DMS79 treated with DMSO at 0.1 percent for 48 hours (cell line): ENCODE measurements at regions not wholly inside any gene's neighbourhood (a gene's known extent, or its start where the extent isn't known, plus 50 kb on each side); places are given as distances from the start of the nearest gene placed in this dataset.
"Not testable (repeated sequence)": the region's sequence is repeated elsewhere in the genome, so short reads cannot be mapped to it uniquely, and the experiment has no call there.

Experiments used
- DNase-seq: peaks from one replicate; lab custom pipeline; 2025; lab: John Stamatoyannopoulos, UW

DNA sequence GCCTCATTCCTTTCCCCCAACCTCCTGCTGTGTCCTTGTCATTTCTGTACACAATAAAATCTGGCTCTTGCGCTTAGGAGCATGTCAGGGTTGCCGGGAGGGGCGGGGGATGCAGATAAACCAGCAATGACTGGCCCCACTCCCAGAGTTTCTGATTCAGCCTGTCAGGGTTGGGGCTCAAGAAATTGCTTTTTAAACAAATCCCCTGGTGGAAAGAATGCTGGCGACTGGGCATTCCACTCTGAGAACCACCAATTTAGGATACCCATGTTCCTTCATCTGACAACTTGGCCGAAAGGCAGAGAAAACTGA, 376.4 kb downstream of the TCERG1L start:
- DNase-seq = no peak

DNA sequence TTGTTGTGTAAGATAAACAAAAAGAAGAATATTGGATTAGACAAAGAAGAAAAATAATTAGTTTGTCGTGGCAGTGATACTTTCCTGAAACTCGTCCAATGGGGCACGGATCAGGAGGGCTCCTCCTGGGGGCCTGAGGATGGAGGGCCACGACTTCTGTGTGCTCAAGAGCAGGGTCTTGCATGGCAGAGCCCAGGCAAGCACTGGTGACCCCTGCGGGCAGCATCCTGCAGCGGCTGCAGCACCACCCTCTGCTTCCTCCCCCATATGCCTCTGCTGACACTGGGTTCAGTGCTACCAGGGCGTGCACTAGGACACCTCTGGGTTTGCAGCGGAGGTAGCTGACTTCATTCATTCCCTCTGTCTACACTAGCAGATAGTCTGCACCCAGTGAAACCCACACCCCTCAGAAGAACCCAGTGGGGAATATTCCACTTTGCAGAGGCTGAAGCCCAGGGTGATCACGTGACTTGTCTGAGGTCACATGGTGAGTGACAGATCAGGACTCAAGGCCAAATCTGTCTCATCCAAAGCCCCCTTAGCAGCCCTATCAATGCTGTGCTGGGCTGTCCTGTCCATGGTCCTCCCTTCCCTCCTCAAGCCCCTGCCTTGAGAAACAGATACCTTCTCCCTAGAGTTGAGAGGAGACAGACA, 375.5 kb downstream of the TCERG1L start:
- DNase-seq = no peak

DNA sequence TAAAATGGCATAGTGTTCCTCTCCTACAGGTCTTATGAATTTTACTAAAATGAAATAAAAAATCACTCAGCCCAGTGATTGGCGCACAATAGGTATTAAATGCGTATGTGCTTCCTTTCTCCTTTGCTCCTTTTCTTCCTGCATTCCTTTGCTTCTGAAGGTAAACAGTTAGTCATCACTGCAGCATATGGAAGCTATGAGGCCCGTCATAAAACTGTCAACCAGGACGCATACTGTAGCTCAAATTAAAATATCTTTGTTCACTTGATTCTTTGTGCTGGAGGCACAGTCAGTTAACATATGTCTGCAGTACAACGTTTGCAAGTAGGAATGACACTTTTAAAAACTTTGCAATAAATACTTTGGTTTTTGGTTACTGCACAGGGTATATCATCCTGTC, 374.7 kb downstream of the TCERG1L start:
- no peak for DNase-seq

DNA sequence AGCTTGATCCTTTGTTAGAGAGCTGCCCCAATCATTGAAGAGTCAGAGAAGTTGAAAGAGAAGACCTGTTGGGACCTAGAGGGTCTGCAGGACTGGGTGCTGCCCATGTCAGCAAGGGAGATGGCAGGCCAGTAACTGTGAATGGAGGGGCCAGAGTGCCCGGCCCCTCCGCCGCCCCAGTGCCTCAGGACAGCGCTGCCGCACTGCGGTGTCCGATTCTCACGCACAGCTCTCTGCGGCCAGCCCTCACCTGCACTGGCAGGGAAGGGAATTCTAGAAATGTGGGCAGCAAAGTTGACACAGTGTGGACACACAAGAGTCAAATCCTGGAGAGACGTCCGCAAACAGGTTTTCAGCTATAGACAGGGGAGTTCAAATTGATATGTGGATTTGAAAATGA, 373.5 kb downstream of the TCERG1L start:
- DNase-seq = no peak

DNA sequence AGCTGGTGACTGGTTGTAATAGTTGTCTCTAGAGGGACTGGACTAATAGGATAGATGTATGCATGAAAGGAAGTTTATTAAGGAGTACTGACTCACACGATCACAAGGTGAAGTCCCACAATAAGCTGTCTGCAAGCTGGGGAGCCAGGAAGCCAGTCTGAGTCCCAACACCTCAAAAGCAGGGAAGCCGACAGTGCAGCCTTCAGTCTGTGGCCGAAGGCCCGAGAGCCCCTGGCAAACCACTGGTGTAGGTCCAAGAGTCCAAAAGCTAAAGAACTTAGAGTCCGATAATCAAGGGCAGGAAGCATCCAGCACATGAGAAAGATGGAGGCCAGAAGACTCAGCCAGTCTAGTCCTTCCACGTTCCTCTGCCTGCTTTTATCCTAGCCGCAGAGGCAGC, 372.6 kb downstream of the TCERG1L start:
- not testable (repeated sequence) for DNase-seq

DNA sequence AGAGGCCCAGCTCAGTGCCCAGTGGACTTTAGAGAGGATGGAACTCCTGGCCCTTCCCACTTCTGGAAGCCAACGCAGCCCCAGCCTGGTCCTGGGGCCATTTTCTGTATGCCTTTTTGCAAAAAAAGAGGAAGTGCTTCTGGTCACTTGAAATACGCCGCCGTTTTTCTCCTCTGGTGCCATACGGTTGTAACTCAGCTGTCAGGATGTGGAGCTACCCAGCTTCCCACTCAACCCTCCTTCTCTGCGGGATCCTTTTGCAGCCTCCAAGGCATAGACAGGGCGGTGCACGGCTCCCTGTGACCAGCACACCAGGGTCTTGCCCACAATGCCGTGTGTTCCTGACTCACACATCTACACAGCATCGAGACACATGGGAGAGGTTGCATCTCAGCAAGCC, 369.6 kb downstream of the TCERG1L start:
- no peak for DNase-seq

DNA sequence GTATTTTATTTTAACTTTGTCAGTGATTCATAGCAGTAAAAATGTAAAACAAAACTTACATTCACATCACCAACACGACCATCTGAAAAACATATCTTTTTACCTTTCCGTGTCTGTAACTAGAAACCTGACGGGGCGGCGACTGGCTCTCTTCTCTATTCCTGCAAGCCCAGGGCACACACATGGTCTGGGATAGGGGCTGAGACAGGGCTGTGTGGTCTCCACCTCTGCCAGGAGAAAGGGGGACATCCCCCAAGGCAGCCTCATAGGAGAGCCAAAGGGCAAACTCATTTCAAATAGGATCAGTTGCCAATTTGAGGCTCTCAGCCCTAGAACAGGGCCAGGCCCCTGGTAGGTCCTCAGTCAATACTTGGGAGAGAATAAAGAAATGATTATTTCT, 359.4 kb downstream of the TCERG1L start:
- DNase-seq = no peak

DNA sequence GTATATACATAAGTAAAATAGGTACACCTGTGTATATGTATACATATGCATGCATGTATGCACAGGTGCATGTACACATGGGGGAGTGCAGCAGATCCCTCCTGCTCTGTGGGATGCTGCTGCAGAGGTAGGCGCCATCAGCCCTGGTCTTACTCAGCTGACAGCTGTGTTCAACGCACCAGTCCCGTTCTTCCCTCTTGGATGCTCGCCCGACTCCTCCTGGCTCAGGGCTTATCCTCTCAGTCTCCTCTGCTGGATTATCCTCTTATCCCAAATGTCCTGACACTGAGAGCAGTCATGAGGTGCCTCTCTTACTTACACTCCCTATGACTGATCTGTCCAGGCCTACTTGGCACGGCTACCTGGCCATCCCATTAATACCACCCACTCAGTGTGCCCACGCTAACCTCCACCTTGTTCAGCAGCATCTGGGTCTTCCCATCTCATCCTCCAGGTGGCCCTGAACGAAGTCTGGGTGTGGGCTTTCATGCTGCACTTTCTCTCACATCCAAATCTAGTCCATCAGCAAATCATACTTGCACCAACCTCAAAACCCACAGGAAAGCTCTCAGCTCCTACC, 357.1 kb downstream of the TCERG1L start:
- no peak for DNase-seq

DNA sequence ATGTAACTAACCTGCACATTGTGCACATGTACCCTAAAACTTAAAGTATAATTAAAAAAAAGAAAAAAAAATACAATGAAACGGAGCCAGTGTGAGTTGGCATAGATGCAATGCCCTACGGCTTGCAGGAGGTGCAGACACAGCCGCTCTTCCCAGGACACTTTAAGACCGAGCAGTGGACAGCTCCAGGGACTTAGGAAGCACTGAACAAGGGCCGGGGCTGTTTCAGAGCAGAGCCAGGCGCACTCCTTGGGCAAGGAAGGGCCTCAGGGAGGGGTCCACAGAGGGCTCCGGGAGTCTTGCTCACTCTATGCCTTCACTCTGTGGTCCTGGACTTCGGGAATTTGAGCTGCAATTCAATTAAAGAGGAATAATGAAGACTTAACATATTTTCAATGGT, 355.3 kb downstream of the TCERG1L start:
- no peak for DNase-seq

DNA sequence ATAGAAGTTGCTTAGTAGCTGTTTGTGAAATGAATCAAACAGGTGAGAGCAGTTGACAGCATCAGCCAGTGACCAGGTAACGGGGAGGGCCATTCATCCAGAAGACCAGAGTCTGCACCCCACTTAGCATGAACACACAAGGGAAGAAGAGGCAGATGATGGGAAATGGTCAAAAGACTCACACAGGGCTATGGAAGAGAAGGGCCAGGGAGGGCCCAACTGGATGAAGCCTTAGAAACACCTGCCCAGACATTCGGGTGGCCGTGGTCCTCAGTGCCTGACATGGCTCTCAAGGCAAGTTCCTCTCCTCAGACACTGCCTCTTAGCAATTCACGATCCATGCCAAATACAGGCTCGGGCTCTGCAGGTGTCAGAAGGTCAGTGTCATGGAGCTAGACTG, 354.1 kb downstream of the TCERG1L start:
- DNase-seq = no peak

DNA sequence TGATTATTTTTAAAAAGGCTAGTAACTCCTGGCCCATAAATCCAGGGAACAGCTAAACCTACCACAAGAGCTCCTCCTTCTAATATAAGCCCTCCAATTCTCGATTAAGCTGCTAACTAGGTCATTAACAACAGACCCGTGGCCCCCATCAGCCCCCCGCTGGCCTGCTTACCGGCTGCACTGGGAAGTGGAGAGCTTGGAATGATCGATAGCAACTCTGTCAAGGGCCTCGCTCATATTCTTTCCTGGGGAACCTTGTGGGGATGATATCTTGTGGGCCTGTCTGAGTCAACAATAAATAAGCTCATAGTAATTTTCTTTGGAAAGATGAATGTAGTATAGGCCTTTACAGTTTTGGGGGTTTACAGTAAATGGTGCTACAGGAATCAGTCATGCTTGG, 353.5 kb downstream of the TCERG1L start:
- no peak for DNase-seq

DNA sequence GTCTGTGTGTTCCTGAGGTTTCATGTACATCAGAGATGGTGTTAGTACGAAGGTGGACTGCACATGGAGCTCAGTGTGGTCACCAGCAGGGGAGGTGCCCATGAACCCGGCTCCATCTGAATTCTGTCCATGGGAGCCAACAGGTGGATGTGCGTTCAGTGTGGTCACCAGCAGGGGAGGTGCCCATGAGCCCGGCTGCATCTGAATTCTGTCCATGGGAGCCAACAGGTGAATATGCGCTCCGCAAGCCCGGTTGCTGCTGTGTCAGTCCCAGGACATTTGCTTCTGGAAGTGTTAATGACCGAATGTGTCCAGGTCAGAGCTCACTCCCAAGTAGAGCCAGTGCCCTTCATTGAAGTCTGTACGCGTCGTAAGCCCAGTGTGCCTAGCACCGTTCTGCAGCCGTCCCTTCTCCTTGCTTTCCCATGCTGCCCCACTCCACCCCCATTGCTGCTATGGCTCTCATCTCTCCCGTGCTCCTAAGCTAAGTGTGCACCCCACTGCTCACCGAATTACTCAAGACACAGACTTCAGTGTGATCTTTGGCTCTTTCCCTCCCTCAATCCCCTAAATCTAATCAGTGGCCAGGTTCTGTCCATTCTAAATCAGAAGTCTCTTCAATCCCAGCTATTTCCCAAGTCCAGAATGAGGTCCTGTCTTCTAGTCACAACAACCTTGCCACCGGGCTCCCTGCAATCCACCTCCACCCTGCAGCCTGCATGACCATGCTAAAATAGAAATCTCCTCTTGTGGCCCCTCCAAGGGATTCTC, 352.4 kb downstream of the TCERG1L start:
- no peak for DNase-seq

DNA sequence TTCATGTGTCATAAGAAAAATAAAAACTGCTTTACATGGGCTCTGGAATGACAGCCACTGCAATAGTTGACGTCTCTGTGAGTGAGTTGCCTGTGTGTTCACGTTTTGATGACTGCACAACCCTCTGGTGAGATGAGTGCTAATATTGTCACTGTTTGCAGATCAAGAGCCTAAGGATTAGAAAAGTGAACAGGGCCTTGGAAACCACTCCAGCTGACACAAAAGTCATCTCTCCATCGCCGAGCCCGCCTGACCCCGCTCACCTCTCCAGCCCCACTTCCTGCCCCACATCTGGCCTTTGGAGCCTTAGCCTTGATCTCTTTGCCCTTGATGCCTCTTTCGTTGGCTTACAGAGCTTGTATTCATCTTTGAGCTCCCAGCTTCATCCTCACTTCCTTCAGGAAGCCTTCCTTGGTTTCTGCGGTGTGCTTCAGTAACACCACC, 351.7 kb downstream of the TCERG1L start:
- no peak for DNase-seq

DNA sequence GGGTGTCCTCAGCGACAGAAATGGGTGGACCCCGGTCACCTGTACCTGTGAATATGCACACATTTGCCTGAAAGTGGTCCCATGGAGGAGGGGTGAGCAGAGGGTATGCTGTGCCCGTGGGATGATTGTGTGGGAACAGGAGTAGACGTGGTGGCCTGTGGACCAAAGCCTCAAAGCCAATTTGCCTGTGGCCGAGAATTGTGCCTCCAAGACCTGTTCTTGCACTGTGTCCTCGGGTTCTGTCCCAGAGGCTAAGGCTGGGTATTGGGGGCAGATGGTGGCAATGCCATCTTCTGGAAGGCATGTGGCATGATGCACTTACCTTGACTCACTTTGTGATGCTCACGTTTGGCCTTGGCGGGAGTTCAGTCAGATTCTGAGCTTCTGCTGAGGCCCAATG, 351.0 kb downstream of the TCERG1L start:
- no peak for DNase-seq

DNA sequence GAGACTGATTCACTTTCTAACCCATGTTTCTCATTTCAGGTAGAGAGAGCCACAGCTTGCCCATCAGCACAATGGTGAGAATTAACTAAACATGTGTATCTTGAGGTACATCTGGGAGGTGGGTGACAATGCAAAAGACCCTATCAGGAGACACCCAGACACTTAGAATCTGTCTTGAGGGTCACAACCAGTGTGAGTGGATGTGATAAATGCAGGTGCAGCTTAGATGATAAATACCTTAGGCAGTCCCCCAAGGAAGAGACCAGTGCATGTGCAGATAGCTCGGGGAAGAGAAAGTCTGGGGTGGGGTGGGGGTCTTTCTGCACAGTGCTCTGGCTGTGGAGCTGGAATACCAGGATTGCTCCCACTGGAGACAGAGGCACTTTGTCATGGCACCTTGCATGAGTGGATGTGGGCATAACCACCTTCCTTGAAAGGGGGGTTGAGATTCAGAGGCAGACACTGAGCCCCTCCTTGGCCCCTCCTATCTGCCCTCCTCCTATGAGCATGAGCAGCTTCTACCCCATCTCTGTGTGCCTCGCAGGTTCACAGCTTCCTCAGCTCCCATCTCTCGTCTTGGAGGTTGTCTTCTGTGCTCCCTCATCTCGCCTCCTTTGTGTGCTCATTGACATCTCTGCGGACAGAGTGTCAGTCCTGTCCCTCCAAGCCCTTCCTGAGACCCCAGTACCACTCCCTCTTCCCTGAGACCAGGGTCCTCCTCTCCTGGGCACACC, 349.8 kb downstream of the TCERG1L start:
- DNase-seq = no peak

DNA sequence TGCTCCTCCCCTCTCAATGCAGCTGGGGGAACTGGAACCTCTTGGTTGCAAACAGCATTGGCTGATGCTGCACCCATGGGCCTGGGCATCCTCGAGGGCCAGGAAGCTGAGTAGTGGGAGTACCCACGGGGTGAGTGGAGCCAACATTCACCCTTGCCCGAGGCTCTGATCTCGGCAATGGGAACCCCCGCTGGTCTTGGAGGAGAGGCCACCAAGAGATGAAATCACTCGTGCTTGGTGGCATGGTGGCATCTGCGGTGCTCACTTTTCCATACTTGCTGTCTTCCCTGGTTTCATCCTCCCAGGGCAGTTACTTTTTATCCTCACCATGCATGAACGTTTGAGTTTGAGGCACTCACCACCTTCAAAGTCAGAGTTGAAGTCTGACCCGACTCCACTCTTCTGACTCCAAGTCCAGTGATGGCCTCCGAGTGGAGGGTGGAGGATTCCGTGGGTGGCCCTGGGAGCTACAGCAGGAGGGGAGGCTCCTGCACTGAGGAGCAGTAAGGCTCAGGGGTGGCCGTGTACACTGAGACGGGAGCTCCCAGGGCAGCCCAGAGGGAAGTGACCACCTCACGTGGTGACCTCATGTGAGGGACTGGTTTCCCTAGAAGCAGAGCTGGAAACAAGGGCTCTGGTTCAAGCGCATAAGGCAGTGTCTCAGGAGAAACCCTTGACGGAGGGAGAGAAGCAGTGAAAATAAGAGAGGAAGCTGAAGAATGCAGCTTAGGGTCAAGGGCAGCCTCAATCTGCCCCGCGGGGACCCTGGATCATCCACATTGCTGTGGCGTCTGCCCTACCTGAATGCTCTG, 349.1 kb downstream of the TCERG1L start:
- no peak for DNase-seq

DNA sequence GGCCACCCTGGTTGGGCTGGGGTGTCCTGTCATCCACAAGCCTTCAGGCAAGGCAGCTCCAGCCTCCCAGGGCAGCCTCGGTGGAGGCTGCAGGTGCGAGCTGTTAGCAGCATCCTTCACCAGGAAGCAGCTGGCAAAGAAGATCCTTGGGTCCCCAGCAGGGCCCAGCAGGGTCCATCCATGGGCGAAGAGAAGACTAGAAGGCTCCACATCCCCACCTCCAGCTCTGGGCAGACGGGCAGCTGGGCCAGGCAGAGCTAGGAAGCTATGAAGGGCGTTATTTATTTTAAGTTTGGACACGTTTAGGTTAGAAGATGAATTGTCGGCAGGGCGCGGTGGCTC, 348.5 kb downstream of the TCERG1L start:
- no peak for DNase-seq

DNA sequence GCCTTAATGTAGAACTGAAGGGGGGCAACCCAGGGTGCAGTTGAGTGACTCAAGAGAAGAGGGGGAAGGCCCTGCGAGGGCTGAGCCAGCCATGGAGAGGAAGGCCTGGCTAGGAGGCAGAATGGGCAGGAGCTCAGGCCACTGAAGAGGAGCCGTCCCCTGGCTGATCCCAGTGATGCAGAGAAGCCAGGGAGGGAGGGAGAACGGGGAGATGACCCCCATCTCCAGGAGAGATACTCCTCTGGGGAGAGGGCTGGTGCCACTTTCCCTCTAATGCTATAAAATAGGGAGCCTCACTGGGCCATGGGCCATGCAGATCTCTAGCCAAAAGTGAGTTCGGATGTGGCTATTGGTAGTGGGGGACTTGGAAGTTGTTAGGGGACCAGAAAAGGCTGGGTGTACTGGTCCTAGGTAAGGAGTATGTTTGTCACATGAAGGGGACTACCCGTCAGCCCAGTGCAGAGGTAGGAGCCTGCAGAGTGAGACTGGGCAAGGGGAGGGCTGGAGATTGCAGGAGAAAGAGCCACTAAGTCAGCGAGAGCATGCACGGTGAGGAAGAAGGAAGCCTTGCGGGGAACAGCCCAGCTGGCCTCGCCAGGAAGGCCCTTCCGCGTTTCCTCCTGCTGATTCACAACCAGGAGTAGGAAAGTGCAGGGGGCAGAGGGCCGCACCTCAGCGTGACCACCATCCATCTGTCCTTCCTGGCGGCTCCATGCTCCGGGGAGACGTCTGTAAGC, 347.6 kb downstream of the TCERG1L start:
- DNase-seq = no peak

DNA sequence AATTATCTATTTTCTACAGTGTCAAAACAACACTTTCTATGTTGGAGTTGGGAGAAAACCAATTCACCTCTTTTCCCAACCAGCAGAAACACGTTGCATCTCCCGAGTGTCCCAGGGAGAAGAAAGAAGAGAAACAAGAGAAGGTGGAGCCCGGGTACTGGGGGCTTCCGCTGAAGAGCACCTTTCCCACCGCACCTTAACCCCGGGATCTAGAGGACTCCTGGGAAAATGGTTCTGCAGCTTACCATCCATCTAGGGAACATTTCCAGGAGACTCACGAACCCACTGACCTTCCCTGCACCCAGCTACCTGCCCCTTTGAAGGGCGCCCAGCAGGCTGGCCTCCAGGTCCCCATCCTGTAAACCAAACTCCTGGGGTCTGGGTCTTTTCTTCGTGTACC, 346.8 kb downstream of the TCERG1L start:
- DNase-seq = no peak

DNA sequence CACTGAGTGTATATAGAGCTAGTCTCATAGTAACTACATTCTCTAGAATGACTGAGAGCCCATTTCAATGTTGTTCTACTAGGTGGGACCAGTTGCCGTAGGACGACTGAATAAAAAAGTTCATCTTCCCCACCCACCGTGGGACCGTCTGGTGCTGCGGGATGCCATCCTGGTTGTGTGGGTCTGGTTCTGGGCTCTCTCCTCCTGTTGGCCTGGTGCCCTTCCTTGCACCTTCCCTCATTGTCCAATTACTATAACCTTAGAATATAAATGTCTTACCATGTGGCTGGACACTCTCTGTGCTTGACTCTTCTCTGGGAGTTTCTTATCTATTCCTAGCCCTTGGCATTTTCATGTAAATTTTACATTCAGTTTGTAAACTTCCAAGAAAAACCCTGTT, 344.4 kb downstream of the TCERG1L start:
- DNase-seq = no peak

DNA sequence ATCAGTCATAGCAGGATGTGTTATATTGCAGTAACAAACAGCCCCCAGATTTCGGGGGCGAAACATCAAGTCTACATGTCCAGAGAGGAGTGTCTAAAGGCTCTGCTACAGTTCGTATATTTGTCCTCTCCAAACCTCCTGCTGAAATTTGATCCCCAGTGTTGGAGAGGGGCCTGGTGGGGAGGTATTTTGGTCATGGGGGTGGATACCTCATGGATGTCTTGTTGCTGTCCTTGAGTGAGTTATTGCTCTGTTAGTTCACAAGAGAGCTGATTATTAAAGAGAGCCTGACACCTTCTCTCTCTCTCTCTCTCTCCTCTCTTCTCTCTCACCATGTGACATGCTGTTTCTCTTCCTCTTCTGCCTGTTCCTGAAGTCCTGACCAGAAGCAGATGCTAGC, 343.7 kb downstream of the TCERG1L start:
- no peak for DNase-seq

DNA sequence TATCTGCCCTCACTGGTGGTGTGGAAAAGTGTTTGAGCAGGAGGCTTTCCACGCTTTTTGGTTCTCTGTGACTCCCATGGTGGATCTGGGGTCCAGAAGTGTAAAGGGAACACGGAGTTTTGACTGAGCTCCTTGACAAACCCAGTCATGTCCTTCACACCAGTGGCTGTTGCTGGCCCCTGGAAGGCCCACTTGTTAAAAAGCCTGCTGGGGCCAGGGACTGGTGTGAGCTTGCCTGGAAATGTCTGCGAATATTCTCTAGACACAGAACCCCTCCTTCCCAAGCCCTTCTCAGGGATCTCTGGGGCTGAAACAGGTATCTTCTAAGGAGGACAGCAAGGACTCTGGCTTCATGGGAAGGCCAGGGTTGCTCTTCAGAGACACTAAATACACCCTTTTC, 343.0 kb downstream of the TCERG1L start:
- DNase-seq = no peak
